ENCODE measurements at regions not wholly inside any gene's neighbourhood (a gene's known extent, or its start where the extent isn't known, plus 50 kb on each side); places are given as distances from the start of the nearest gene placed in this dataset.

DNA sequence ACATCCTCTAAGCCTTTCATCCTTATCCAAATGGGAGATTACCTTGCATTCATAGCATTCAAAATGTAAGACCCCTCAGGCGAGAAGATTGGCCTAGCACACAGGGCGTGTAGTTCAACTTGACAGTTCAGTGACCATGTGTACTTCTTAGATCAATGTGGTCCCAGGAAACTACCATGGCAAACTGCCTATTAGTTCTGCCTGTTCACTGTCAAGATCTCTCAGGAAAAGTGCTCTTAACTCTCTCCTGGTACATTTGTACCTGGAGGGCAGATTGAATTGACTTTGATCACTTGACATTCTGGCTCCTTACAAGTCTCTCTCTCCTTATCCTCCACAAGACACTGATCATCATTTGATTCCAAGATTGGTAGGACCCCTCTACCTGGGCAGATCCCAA, 122.4 kb downstream of the CDC7 start:
- TF ChIP-seq, protein P1, sequence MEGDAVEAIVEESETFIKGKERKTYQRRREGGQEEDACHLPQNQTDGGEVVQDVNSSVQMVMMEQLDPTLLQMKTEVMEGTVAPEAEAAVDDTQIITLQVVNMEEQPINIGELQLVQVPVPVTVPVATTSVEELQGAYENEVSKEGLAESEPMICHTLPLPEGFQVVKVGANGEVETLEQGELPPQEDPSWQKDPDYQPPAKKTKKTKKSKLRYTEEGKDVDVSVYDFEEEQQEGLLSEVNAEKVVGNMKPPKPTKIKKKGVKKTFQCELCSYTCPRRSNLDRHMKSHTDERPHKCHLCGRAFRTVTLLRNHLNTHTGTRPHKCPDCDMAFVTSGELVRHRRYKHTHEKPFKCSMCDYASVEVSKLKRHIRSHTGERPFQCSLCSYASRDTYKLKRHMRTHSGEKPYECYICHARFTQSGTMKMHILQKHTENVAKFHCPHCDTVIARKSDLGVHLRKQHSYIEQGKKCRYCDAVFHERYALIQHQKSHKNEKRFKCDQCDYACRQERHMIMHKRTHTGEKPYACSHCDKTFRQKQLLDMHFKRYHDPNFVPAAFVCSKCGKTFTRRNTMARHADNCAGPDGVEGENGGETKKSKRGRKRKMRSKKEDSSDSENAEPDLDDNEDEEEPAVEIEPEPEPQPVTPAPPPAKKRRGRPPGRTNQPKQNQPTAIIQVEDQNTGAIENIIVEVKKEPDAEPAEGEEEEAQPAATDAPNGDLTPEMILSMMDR (conservative IDR thresholded peaks at IDR 0.05 in 1 of 2, IDR thresholded peaks at IDR 0.05 in 1 of 2; ENCODE audit: low read depth in 1 of 2, low read length in 2 of 2) = no peak
- no peak for TF ChIP-seq EZH2 (IDR thresholded peaks at IDR 0.05; ENCODE audit: low read length, missing control alignments)
